HG03571 (cell line): ENCODE measurements at regions not wholly inside any gene's neighbourhood (a gene's known extent, or its start where the extent isn't known, plus 50 kb on each side); places are given as distances from the start of the nearest gene placed in this dataset.
"Not testable (repeated sequence)": the region's sequence is repeated elsewhere in the genome, so short reads cannot be mapped to it uniquely, and the experiment has no call there.

ENCODE experiments used
- ATAC-seq: cut with Tn5 transposase; IDR thresholded peaks from one replicate; pipeline ENCODE4 v1.9.1; 2021; ENCODE audit not compliant: unreplicated experiment

- no peak for ATAC-seq
Measured at GRCh38 chr4:62484357-62484756, 1284.2 kb downstream of the ADGRL3 start.

- ATAC-seq, result no peak
Measured at GRCh38 chr4:62482355-62482754, 1282.2 kb downstream of the ADGRL3 start.

GRCh38 chr4:62475596-62475995, 1275.5 kb downstream of the ADGRL3 start:
- no peak for ATAC-seq

- no peak for ATAC-seq
Measured at GRCh38 chr4:62474802-62475201, 1274.7 kb downstream of the ADGRL3 start.

- no peak for ATAC-seq
Measured at GRCh38 chr4:62471021-62471420, 1270.9 kb downstream of the ADGRL3 start.

- no peak for ATAC-seq
Measured at GRCh38 chr4:62470421-62470983, 1270.4 kb downstream of the ADGRL3 start.

- no peak for ATAC-seq
Measured at GRCh38 chr4:62470020-62470419, 1269.9 kb downstream of the ADGRL3 start.

- ATAC-seq, result no peak
Measured at GRCh38 chr4:62461961-62462360, 1261.8 kb downstream of the ADGRL3 start.

- no peak for ATAC-seq
Measured at GRCh38 chr4:62460329-62460728, 1260.2 kb downstream of the ADGRL3 start.

GRCh38 chr4:62457356-62457755, 1257.2 kb downstream of the ADGRL3 start:
- ATAC-seq, result no peak

GRCh38 chr4:62455871-62456270, 1255.7 kb downstream of the ADGRL3 start:
- ATAC-seq, result no peak

GRCh38 chr4:62454535-62454934, 1254.4 kb downstream of the ADGRL3 start:
- ATAC-seq, result no peak

GRCh38 chr4:62450740-62451139, 1250.6 kb downstream of the ADGRL3 start:
- ATAC-seq, result no peak

- ATAC-seq, result no peak
Measured at GRCh38 chr4:62449538-62449937, 1249.4 kb downstream of the ADGRL3 start.

GRCh38 chr4:62448911-62449310, 1248.8 kb downstream of the ADGRL3 start:
- no peak for ATAC-seq

- ATAC-seq, result no peak
Measured at GRCh38 chr4:62439051-62439450, 1238.9 kb downstream of the ADGRL3 start.

- ATAC-seq, result no peak
Measured at GRCh38 chr4:62434921-62435320, 1234.8 kb downstream of the ADGRL3 start.

- not testable (repeated sequence) for ATAC-seq
Measured at GRCh38 chr4:62431513-62432231, 1231.5 kb downstream of the ADGRL3 start.

GRCh38 chr4:62429297-62429696, 1229.2 kb downstream of the ADGRL3 start:
- ATAC-seq, result no peak

- ATAC-seq, result no peak
Measured at GRCh38 chr4:62415256-62415655, 1215.1 kb downstream of the ADGRL3 start.

GRCh38 chr4:62414563-62414962, 1214.4 kb downstream of the ADGRL3 start:
- no peak for ATAC-seq

- no peak for ATAC-seq
Measured at GRCh38 chr4:62410371-62411003, 1210.4 kb downstream of the ADGRL3 start.
